ENCODE measurements at regions not wholly inside any gene's neighbourhood (a gene's known extent, or its start where the extent isn't known, plus 50 kb on each side); places are given as distances from the start of the nearest gene placed in this dataset.

DNA sequence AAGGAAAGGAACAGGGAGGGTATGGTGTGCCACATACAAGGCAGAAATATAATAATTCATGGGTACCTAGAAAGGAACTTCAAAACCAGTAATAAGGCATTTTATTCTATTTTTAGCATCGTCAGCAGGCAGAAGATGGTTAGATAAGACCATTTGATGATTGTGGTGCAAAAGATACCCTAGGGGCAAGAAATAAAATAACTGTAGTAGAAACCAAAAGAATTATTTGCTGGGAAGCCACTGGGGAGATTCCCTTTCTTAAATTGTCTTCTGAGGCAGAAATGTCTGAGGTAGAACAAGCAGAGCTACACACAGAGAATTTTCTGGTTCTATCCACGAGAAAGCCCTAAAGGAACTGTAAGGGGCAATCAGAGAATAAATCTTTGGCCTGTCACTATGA, 64.3 kb upstream of the PCGF5 start:
- TF ChIP-seq, protein P1, sequence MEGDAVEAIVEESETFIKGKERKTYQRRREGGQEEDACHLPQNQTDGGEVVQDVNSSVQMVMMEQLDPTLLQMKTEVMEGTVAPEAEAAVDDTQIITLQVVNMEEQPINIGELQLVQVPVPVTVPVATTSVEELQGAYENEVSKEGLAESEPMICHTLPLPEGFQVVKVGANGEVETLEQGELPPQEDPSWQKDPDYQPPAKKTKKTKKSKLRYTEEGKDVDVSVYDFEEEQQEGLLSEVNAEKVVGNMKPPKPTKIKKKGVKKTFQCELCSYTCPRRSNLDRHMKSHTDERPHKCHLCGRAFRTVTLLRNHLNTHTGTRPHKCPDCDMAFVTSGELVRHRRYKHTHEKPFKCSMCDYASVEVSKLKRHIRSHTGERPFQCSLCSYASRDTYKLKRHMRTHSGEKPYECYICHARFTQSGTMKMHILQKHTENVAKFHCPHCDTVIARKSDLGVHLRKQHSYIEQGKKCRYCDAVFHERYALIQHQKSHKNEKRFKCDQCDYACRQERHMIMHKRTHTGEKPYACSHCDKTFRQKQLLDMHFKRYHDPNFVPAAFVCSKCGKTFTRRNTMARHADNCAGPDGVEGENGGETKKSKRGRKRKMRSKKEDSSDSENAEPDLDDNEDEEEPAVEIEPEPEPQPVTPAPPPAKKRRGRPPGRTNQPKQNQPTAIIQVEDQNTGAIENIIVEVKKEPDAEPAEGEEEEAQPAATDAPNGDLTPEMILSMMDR (optimal IDR thresholded peaks at IDR 0.05 in 1 of 3, IDR thresholded peaks at IDR 0.05 in 1 of 3, conservative IDR thresholded peaks at IDR 0.05 in 1 of 3; ENCODE audit: extremely low read depth in 1 of 3, insufficient read depth in 2 of 3, low read length in 3 of 3), result no peak
- TF ChIP-seq EZH2 (IDR thresholded peaks at IDR 0.05; ENCODE audit: low read length), result no peak

Data from keratinocyte (primary cell).